ENCODE measurements at regions not wholly inside any gene's neighbourhood (a gene's known extent, or its start where the extent isn't known, plus 50 kb on each side); places are given as distances from the start of the nearest gene placed in this dataset.

DNA sequence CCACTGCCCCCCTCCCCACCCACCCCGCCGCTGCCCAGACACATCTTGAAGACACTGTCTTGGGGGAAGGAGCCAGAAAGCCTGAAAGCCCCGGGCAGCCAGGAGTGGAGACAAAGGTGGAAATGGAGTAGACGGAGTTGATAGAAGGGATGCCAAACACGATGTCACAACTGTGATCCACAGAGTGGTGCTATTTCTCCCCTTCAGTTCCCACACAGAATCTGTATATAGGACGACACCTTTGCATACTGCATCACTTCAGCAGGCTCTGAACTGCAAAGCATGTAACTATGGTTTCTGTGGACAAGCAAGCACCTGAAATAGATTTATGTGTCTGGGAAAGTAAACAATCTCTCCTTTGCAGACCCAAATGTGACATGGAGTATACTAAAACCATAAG is 56.4 kb upstream of the F13A1 start:
- no peak for DNase-seq

DNA sequence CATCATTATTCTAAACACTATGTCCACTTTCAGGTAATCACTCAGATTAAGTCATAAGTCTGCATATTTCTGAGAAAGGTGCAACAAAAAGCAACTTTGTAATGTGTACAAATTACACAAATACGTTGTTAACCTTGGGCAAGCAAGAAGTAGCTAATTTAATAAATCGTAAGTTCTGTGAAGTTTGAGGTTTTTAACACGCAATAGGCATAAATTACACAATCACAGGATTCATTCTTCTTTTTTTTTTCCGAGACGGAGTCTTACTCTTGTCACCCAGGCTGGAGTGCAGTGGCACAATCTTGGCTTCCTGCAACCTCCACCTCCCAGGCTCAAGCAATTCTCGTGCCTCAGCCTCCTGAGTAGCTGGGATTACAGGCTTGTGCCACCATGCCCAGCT is 57.2 kb upstream of the F13A1 start:
- no peak for DNase-seq

DNA sequence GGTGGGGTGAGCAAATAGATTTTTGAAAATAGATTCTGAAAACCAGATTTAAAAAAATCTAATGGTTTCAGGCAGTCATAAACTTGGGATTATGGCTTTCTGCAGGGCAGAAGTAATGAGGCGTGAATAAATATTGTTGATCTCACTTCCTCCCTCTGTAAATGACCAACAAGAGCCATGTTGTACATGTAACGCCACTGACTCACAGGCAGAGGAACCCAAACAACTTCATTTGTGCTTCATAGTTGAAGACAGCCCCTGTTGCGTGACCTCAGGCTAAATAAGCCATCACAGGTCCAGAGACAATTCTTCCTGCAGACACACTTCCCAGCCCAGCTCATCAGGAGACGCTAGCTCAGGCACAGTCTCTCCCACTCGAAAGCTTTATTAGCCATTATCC is 59.1 kb upstream of the F13A1 start:
- DNase-seq, result no peak

DNA sequence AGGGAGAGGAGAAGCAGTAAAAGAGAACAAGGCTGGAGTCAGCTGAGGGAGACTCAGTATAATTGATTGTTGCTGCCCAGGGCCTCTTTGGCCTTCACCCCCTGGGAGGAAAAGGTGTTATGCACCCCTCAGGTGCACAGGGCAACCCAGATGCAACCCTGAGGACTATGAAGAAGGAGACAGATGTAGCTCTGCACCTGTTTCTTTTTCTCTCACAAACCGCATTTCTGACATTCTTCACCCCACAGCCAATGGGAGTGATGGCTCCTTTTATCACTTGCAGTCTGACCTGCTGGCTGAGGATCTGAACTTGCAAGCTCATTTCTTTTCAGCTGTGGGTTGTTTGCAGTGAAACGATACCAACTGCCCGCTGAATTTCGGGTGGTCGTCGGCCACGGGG is 64.1 kb upstream of the F13A1 start:
- DNase-seq, result no peak

DNA sequence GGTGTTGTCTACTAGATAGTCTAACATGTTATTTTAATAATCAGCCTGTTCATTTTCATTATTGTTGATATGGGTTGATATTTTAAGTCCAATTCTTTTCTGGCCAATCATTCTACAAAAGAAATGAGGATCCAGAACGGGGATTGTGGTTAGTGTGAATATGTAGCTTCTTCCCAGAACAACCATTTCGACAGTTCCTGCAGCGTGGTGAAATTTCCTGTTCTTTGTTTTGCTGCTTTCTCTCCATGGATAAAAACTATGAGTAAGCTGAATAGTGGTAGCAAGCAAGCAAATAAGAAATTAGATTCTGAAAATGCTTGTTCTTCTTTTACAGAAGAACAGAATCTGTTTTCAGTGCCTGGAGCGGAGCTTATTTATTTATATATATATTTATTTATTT is 65.5 kb upstream of the F13A1 start:
- DNase-seq, result peak; percentile 12

DNA sequence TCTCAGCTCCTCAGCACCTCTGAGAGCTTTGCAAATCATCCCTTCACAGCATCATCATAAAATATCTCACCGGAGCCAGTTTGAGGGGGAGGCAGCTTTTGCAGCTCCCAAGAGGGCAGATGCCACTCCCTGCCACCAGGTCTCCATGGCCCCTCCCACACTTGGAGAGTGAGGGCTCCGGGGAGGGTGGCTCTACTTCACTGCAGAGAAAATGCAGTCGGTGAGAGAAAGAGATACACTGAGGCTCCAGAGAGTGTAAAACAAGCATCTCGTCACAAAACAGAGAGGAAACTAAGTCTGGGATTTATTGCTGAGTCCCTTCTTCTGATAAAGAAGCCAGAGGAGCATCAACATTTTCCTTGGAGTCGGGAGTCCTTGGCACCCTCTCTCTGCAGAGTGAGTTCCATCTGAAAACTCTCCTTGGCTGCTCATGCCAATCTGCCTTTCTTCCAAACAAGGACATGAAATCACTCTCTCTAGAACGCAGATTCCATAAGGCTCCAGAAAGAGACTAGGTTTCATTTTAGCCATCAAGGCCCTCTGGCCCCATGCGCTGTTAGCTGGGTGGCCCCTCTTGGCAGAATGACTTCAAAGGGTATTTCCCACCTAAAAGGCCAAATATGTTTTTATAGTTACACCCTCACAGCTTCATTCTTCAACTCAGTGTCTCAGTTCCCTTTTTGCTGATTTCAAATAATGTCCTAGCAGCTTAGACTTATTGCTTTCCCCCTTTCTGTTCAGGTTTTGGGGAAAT is 70.6 kb upstream of the F13A1 start:
- no peak for DNase-seq

DNA sequence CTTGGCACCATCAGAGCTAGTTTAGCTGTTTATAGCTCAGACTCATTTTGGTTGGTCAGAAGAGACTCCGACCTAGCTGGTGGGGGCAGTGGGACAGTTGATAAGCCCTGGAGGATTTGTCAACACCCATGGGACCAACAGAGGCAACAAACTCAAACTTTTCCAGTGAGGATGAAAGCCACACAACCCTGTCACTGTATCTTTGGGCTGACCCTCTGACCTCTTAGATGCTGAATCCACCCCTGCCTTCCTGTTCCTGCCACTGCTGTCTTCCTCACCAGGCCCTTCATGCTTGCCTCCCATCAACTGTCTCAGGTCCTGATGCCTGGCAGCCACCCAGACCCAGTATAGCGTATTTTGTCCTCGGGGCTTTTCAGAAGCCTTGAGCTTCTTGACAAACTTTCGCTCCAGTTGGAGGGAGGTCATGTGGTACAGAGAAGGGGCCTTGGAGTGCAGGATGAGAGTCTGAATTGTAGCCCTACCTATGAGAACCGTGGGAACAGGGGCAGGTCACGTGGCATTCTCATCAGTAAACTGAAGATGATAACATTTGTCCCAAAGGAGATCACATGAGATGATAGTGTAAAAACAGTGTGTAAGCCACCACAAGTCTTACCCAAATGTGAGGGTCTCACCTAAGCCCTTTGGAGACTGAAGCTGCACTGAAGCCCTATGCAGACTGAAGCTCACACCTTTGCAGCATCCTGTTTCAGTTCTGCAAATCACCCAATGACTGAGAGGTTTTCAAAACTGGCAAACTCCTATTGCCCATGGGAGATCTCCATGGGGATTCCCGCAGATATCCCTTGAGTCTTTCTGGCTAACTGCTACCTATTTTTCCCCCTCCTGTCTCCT is 72.0 kb upstream of the F13A1 start:
- DNase-seq, result no peak

DNA sequence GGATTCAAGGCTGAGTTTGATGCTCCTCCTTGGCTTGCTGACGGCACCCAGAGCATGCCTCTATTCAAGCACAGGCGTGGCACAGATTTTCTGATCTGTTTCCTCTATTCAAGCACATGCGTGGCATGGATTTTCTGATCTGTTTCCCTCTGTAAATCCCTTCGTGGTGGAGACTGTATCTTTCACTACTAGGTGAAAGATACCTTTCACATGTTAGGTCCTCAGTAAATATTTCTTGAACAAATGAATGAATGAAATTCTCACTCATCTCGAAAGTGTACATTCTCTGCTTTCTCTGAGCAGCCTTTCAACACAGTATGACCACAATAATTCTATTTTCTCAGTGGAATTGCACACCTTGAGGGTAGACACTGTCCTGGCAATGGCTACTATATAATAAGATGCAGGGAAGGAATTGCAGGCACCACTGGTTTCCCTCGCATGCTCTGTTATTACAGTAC is 72.6 kb upstream of the F13A1 start:
- no peak for DNase-seq

DNA sequence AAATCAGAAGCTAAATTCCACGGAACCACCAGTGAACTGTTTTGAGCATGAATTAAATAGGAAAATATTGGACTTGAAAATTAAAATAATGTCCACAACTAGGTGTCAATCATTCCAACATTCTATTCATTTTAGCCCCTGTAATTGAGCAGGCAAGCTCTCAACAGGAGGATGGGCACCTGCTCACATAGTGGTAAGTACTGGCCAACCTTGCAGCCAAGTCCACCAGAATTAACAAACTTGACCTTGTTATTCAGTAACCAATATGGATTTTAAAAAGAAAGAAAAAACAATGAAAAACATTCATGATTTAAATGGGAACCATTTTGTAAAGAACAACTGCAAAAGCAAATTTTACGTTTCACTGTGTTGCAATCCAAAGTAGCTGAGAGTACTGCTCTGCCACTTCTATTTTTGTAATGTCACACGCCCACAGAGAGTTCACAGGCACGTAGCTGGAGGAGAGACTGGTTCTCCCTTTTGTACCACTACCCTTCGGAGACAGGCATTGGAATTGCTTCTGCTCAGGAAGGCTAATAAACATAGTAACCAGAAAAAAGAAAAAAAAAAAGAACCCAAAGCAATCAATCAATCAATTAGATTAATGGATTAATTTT is 75.2 kb upstream of the F13A1 start:
- no peak for DNase-seq

DNA sequence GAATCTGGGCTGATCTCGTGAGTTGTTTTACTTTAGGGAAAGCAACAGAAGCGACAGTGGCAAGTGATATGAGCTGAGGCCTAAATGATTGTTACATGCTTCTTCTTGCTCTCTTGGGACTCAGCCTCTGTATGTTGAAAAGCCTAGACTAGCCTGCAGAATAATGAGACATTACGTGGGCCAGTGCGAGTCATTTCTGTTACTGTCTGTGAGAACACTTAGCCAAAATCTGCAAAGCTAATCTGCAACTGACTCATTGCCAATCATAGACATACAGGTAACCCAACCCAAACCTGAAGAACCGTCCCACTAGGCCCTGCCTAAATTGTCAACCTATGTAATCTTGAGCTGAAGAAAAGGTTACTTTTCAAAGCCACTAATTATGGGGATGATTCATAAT is 77.4 kb upstream of the F13A1 start:
- no peak for DNase-seq

DNA sequence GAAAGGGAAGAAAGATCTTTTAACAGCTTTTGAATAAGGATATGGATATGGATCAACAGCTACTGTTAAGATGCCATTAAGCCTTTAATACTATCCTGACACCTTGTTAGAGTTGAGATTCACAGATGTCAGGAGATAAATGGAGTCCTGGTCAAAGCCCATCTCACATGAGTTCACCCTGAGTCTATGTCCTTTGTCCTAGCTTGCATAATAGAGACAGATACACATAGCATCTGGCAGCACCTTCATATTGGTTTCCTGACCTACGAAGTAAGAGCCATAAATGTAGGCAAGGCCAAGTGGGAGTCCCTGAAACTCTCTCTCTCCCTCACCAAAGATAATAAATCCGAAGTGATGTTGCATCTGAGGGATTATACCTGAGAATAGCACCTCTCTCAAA is 79.1 kb upstream of the F13A1 start:
- no peak for DNase-seq

DNA sequence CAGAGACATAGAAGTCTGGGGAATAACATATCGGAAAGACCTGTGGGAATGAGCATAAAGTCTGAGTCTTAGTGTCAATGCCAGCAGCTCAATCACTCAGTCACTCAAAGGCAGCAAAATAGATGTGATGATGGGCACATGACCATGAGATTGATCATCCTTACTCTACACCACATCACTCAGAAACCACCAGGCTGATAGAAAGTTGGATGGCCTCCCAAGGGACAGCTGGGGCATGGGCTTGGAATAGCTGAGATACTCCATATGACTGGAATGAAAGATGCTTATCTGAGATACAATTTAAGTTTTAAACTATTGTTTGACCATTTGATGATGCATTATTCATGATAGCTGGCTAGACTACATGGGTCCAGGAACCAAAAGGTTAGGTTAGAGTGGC is 80.9 kb upstream of the F13A1 start:
- DNase-seq, result no peak

DNA sequence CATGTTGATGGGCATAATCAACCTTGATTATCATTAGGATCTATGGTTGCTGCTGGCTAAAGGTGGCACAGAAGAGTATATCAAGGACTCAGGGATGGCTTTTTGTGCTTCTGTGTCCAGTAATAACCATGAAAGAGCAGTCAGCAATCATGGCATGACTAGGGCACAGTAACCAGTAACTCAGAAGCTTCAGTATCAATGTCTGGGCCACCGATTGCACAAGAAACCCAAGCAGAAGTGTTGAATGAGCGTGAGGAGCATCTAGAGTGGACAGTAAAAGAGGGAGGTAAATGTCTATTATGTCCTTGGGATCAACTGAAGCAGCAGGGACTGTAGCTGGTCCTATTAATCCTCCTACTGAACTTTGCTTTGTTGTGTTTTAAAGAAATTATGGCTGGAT is 81.5 kb upstream of the F13A1 start:
- no peak for DNase-seq

DNA sequence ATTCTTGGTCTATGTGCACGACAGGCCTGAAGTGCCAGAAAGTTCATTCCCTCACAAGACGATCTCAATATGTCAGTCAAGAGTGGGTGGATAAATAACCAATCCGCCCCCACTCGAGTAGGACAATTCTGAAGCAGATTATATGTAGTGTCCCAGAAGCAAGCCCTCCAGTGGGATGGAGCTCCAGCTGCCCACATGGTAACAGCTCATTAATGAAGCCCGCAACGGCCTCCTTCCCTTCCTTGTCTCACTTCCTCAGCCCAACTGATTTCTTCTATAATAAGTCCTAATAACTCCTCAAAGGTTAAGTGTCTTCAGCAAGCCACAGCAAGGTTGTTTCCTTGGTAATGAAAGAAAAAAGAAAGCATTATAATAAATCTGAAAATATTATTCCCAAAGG is 82.1 kb upstream of the F13A1 start:
- DNase-seq, result no peak

DNA sequence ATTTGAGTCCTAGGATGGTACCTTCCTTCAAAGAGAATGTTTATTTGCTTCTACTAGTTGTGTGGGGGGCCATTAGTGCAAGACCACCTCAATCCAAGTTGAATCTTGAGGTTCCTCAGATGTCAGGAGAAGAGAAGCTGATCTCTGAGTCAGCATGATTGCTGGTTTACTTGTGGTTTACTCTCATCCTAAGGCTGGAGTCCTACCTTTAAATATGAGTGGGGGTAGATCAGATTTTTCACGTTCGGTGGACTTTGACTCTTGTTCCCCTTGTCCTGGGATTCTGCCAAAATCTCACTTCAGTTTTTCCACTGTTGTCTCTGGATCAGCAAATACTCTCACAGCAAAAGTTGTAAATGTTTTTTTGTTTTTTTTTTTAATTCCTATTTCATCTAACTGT is 84.6 kb upstream of the F13A1 start:
- DNase-seq, result no peak

DNA sequence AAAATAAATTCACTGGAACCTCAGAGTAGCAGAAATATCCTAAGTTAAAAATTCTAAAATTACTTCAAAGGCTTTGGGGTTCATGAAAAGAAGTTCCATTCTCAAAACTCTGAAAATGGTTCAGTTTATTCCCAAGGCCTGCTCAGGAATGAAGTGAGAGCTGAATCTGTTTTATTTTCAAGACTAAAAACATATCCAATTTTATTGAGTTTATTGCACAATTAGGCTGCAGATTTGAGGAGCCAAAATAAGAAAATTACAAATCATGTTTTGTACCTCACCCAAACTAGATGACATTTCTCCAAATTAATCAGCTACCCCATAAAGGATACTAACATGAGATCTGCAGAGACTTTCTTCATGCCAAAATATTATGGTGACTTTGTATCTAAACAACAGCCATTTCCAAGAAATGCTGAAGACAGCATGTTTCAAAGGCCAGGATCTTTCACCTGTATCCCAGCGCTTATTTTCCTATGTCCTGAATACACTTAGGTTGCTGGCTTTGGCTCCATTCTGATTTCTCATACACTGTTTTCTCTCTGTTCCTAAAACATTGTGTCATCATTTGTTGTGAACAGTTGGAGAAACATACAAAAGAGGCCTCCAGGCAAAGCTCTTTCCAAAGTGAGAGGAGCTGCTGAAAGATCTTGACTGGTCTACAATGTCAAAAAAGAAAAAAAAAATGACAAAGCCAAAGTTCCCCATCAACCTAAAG is 85.7 kb upstream of the F13A1 start:
- peak; percentile 15 for DNase-seq

DNA sequence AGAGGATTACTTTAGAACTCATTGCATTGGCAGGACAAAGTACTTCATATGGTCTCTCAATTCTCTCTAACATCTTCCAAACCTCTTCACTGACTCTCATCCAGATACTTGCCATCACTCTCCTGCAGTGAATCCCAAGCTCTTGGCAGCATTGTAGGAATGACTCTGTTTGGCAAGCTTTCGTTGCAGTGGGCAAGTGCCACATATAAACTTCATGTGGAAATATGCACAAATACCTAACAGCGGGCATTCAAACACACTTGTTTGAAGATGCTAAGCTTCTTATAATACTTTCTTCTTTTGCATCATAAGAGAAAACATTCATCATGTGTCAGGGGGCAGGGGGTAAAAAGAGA is 86.2 kb upstream of the F13A1 start:
- no peak for DNase-seq

DNA sequence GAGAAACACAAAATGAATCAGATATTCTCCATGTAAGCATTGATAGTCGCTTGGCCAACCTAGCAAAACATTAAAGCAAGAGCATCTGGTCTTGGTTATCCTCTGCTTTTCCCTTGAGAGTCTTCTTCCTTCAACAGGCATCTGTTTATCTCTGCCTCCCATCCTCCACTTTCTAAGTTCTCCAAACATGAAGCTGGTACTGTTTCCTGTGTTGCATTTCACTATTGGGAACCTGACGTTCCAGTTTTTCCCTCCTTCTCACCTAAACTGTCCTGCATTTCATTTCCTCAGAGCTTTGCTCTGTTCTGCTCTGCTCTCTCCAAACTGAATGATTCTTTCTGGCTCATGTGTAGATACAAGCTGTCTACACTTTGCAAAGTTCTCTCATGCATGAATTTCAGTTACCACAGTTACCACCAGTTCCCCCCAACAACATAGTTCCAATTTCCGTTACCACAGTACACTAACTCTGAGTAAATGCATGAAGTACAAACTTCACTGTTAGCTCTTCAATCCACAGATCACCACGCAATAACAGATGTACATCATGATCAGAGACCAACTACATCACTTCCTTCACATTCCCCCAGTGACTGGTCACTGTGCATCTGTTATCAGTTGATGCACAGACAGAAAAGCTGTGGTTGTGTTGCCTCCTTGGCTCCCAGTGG is 86.7 kb upstream of the F13A1 start:
- peak; percentile 29 for DNase-seq

DNA sequence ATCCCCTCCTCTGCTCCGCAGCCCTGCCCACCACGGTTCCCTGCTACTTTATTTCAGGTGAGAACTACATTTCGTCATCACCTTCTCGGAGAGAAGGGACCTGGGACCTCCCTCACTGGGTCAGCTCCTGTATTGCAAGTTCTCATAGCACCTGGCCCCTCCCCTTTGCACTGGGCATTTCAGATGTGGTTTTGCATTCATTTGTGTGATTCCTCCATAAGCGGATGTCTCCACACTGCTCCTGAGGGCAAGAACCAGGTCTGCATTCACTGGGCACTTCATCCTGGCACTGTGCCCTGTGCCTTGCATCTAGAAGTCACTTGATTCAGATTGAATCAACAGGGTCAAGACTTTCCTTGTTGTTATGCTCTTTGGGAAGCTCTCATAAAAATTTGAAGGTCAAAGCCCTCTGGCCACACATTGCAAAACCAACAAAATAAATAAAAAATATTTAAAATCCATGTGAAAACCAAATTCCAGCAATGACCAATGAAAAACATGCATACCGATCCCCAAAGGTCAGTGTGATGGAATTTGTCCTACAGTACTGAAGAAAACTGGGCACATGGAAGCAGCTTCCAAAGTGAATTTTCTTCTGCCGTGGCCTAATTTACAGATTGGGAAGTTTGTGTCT is 89.1 kb upstream of the F13A1 start:
- DNase-seq, result no peak

DNA sequence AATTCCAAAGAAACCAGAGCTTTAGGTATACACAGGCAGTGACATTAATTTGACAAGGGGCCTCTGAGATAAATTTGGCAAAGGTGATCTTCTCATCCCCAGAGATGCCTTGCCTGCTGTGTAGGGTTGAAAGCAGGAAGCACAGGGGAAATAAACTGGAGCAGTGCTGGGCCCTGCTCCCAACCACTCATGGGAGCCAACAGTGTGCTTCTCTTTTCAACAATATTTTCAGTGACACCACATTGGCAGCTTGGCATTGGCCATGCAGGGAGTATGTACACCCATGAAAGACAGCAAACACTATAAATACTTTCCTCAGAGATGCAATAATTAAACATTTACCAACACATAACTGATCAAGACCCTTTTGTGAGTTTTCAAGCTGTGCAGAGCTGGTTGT is 90.7 kb upstream of the F13A1 start:
- DNase-seq, result no peak

DNA sequence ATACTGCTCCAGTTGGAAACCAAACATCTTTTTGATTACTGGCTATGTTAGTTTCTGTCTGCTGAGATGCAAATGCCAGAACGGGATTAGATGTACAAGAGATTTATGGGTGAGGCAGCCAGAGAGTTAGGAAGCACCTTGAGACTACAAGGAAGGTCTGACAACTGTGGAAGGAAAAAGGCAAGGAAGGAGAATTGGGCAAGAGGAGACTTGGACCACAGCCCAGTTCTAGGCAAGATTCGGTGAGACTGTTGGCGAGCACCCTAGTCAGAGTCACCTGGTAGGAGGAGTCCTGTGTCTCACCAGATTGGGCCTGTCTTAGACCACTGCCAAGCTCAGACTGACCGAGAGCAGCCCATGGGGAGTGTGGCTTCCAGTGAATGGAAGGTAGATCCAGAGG is 91.8 kb upstream of the F13A1 start:
- no peak for DNase-seq

DNA sequence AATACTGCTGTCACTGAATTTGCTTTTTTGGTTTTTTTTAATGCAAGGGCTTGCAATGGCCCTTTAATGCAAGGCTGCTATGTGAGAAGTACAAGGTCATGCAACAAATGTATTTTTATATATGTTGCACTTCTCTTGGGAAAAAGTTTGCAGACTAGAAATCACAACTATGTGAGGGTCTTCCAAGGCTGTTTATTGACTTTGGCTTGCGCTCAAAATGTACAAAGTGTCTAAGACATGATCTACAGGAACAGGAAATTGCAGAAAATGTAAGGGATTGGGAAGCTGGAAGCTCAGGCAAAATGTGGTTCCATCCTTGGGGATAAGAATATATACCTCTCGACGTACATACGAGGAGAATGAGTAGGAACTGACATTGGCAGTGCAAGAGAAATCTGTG is 92.2 kb upstream of the F13A1 start:
- no peak for DNase-seq

Measured in hindlimb muscle (tissue), 1 donor.